DMS153 (cell line): ENCODE measurements at regions not wholly inside any gene's neighbourhood (a gene's known extent, or its start where the extent isn't known, plus 50 kb on each side); places are given as distances from the start of the nearest gene placed in this dataset.

ENCODE experiments used
- DNase-seq: peaks from one replicate; lab custom pipeline; 2025; lab: John Stamatoyannopoulos, UW

DNA sequence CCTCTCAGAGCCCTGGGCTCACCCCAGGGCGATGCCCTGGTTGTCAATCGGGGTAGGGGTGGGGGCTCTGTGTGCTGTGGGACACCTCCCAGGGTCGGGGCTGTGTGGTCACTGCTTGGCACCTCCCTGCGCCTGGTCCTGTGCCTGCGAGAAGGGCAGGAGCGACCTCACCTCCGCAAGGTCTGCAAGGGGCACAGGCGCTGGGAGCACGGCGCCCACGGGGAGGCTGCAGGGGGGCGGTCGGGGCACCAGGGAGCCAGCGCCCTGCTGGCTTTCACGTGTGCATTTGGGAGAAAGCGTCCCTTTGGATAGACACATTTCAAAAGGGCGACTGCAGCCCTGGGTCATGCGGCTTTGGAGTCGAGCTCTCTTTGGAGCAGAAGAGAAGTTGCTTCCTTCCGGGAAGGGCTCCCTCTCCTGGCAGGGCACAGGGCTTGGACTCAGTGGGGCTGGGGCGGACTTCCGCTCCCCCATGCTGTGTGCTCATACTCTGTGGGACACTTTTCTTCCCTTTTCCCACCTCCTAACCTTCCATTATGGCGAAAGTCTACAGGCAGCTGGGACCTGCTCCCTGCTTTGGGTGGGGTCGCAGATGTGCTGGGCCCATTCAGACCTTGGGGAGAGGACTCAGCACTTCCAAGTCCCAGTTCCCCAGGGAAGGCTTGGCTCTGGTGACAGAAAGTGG lies 52.9 kb upstream of the SLC28A3 start:
- DNase-seq: no peak

GRCh38 chr9:84394036-84394435 lies 53.5 kb upstream of the SLC28A3 start:
- no peak for DNase-seq

GRCh38 chr9:84397151-84397728 lies 56.7 kb upstream of the SLC28A3 start:
- DNase-seq: peak; percentile 17

- no peak for DNase-seq
Observed at GRCh38 chr9:84397822-84398221, 57.3 kb upstream of the SLC28A3 start.

DNA sequence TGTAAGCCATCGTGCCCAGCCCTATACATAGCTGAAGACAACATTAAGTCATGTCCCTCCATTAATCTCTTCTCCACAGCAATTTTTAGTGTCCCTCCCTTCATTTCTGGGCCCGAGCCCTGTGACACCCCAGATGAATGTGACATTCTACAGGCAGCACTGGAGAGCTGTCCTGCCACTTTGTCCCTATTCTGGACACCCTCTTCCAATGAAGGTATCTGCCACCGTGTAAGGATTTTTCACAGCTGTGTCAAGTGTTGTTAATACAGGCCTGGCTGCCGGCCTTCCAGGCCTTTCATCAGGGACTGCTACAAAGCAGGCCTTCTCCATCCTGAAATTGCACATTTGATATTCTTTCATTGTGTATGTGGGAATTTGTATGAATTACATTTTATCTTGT lies 62.0 kb upstream of the SLC28A3 start:
- DNase-seq: no peak

GRCh38 chr9:84403288-84403687 lies 62.7 kb upstream of the SLC28A3 start:
- no peak for DNase-seq

- no peak for DNase-seq
Observed at GRCh38 chr9:84404095-84404686, 63.6 kb upstream of the SLC28A3 start.

DNA sequence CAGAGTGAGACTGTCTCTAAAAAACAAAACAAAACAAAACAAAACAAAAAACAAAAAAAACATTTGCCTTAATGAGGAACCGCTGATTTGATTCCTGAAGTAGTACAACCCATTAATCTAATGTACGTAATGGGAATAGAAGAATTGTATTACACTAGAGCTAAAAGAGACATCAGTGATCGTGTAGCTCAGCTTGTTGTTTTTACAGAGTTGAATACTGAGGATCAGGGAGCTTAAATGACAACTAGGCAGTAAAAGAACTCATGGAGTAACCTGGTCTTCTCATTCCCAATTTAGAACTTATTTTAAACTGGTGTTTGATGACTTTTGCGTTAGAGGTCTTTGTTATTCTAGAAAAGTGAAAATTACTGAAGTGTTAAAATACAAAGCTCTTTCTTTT lies 65.1 kb upstream of the SLC28A3 start:
- no peak for DNase-seq

- no peak for DNase-seq
Observed at GRCh38 chr9:84408416-84408815, 67.9 kb upstream of the SLC28A3 start.

DNA sequence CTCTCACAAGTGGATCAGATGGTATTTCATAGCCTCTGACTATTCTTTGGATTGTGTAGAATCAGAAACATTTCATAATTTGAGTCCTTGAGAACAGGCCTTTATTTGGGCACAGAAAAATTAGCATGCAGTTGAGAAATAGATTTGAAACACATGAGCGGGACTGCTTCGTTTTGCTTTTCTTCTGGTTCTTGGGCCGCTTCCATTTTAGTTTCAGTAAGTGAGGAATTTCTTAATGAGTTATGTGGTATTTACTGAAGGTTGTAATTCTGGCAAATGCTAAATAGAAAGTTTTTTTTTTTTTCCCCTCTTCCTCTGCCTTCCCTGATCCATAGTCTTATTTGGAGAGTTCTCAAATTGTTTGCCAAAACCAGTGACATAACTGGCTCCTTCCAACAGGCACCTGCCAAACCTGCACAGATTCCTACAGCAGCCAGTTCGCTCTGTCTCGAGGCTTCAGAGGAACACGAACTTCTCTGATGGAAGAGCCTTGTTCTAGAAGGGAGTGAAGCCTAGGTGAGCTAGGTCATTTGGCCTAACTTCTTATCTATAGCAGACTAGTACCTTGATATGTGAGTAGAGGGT lies 71.2 kb upstream of the SLC28A3 start:
- no peak for DNase-seq

- no peak for DNase-seq
Observed at GRCh38 chr9:84412654-84413053, 72.1 kb upstream of the SLC28A3 start.

DNA sequence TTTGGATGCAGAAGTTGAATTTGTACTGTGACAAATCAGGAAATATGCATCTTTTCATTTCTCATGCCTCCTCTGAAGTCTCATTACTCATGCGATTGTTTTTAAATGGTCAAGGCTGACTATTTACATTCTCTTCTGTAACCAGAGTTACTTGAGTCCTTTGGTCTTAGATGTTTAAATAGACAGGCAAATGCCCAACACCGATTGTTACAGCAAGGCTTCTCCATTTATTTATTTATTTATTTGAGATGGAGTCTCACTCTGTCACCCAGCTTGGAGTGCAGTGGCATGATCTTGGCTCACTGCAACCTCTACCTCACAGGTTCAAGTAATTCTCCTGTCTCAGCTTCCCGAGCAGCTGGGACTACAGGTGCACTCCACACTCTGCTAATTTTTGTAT lies 72.7 kb upstream of the SLC28A3 start:
- no peak for DNase-seq

- no peak for DNase-seq
Observed at GRCh38 chr9:84419031-84419602, 78.6 kb upstream of the SLC28A3 start.

DNA sequence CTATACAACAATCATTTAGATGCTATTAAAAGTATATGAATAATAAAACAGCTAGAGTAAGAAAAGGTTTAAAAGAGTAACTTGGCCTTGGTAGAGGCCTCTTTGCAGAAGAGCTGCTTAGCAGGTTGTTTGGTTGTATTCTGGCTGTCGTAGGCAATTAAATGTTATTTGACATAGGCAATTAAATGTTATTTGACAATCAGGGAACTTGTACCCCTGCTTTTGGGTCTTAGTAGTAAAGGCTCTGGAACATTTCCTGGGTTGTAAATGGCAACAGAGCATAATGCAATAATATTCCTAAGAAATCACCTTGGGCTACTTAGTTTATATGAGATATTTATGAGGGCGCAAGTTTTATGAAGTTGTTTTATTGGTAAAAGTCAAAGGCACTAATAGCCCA lies 84.4 kb upstream of the SLC28A3 start:
- DNase-seq: no peak

GRCh38 chr9:84432746-84433145 lies 92.2 kb upstream of the SLC28A3 start:
- DNase-seq: no peak

DNA sequence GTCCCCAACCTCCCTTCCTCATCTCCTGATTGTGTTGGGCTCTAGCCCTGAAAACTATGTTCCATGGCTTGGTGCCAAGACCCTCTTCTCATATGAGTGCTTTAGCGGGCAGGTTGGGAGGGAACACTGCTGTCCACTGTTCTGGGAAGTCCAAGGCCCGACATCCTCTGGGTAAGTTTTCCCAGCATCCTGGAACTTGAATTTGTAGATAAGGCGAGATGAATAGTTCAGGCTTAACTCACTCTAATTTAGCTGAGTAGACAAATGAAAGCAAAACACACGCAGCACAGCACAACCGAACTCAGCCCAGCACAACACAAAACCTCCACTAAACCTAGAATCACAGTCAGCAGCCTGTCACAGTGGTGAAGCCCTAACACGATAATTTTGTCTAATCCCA lies 95.3 kb upstream of the SLC28A3 start:
- DNase-seq: no peak

DNA sequence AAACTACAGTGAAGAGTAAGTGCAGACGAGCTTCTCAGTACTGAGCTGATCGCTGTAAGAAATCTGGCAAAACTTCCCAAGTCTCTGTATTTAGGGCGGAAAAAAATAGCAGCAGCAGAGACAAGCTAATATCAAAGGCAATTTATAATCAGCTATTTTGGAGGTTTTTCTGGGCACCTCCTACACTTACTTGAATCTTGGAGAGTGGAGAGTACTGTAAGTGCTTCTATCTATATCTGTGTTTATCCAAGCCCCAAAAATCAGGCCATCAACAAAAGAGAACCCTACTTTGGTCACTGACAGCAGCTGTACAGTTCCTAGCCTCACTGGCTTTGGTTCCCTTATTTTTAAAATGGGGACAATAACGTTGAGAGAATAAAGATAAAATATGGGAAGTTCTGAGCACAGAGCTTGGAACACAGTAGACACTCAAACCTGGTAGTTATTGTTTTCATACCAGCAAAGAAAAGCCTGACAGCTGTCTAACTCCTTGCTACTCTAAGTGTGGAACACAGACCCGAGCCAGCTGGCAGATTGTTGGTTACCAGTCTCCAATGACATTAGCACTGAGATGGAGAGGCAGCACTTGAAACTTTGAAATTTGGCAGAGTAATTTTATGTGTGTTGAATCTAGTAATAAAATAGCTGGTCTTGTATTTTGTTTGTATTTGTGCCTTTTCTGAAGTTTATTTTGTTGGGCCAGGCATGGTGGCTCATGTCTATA lies 96.0 kb upstream of the SLC28A3 start:
- DNase-seq: no peak

GRCh38 chr9:84438391-84438790 lies 97.8 kb upstream of the SLC28A3 start:
- DNase-seq: no peak

GRCh38 chr9:84439250-84439649 lies 98.7 kb upstream of the SLC28A3 start:
- DNase-seq: no peak

DNA sequence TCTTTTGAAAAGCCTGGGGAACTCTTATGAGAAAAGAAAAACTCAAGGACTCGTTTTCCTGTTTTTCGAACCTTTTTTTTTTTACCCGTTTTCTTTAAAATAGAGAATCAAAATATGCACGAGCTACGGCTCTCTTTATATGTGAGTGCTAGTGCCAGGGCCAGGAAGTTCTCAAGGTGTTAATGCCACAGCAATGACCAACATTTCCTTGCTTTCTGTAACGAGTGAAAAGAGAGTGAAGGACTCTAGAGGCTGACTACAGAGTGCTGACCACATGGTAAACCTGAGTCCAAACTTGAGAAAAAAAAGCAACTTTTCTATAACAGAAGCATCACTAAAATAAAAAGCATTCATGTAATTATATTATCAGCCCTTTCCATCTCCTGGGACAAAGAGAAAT lies 102.2 kb upstream of the SLC28A3 start:
- no peak for DNase-seq

DNA sequence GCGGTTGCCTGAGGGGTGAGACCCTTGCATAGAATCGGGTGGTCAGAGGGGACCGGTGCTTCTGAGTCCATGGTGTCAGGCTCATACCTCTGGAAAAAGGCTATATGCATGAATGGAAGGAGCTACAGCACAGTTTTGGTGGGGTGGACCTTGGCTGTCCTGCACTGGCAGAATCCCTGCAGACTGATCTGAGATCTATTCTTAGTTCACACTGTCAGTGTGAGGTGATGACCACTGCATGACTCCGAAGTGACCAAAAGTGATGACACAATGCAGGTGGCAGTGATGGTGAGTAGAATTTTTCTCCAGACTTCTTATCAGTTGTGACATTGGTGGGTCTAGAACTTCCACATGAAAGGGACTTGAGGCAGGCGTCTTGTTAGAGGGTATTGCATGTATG lies 105.2 kb upstream of the SLC28A3 start:
- DNase-seq: no peak

DNA sequence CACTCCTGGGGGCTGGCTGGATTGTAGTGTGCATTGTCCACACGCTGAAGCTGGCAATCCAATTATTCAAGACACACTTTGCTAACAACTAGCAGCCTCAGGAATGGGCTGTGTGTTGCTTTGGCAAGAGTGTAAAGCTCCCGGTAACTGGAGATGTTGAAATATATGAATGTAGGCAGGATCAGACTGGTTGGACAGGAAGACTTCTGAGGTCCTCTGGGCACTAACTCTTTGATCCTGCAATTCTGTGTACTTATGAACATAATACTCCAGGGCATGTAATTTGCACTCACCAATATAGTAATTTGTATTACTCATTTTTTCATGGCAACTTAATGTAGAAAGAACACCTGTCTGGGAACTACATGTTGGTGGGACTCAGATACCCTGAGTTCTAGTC lies 106.7 kb upstream of the SLC28A3 start:
- DNase-seq: no peak
